Activated CD4-positive, alpha-beta T cell treated with anti-CD3 and anti-CD28 coated beads, Interleukin-2, amount 50 U/mL, for 4 hours (primary cell): ENCODE measurements at regions not wholly inside any gene's neighbourhood (a gene's known extent, or its start where the extent isn't known, plus 50 kb on each side); places are given as distances from the start of the nearest gene placed in this dataset.

Experiments used
- DNase-seq, 2 experiments: peaks; one replicate each; pipeline ENCODE4 v3.0.0-alpha.2; 2020

- DNase-seq, result no peak
Measured at GRCh38 chr5:77842243-77842642, 66.1 kb upstream of the TBCA start.

DNA sequence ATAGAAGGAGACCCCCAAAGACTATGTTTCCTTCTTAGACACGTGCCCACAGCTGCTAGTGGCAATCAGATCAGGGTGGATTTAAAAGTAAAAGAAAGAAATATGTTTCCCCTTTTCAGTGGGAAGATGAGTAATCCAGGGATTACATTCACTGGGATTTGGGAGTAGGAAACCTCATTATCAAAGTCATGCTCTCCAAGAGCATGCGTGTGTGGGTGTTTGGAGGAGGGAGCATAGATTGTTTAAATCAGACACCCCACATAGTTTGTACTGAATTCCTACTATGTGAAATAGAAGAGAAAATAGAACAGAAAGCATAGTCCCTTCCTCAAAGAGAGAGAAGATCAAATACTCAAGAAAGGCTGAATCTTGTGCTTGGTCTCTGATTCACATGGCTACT, 65.5 kb upstream of the TBCA start:
- DNase-seq, result no peak

- DNase-seq, result no peak
Measured at GRCh38 chr5:77840930-77841329, 64.8 kb upstream of the TBCA start.

GRCh38 chr5:77839691-77840090, 63.6 kb upstream of the TBCA start:
- no peak for DNase-seq

DNA sequence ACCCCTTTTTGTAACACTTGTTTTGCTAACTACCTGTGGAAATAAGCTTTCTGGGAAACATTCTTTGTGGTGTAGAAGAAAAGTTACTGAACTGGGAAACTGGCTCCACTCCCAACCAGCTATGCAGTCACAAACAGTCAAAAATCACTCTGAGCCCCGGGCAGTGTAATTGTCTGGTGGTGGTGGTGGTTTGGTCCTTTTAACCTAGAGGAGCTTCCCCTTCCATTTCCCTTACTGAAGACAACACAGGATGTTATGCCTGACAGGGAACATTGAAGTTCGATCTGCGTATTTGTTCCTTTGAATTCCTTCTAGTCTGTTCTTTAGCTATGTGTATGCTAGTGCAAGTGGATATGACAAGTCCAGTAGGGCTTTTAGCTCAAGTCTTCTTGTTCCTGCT, 56.8 kb upstream of the TBCA start:
- DNase-seq, result no peak

GRCh38 chr5:77832166-77832770, 56.1 kb upstream of the TBCA start:
- no peak for DNase-seq

- DNase-seq, result no peak
Measured at GRCh38 chr5:77828445-77828844, 52.3 kb upstream of the TBCA start.
